ENCODE measurements at regions not wholly inside any gene's neighbourhood (a gene's known extent, or its start where the extent isn't known, plus 50 kb on each side); places are given as distances from the start of the nearest gene placed in this dataset.

DNA sequence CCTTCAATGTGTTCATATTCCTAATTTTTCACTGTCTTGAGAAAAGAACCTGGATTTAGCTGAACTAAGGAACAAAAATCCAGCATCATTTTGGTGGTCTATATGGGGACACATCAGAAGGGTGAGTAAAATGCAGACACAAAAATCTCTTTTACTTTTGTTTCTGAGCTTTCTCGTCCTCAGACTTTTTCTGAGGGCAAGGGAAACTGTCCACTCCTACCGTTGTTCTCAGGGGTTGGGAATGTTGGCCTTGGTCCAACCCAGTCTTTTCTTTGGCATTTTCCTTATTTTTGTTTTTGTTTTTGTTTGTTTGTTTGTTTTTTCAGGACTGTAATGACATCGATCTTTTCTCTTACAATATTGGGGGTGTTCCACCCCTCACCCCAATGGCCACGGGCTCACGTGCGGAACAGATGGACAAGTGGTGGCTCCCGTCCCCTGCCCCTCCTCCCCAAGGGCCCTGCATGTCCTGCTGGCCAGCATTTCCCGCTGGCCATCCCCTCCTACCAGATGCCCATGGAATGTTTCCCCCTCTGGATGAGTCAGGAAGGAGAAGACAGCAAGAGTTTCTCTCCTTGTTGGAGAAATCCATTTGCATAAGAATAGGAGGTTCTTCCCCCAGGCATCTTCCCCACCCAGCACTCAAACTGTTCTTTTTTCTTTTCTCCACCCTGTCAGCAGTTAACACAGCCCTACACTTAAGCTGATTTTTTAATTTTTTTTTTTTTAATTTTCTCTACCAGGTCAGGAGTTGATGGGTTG lies 305.4 kb upstream of the NDST4 start:
- Histone ChIP-seq H3K27me3 (no peaks in the 10 kb centered on the region), H3K36me3 (no peaks in the 10 kb centered on the region), H3K4me3 (no peak overlapping the region), H3K4me1 (no peaks in the 10 kb centered on the region), H3K27ac (no peak overlapping the region), H3K9me3 (replicated peaks) (no peaks in the 10 kb centered on the region; the same call in 1 of the 2 replicates)
- no peak for DNase-seq

DNA sequence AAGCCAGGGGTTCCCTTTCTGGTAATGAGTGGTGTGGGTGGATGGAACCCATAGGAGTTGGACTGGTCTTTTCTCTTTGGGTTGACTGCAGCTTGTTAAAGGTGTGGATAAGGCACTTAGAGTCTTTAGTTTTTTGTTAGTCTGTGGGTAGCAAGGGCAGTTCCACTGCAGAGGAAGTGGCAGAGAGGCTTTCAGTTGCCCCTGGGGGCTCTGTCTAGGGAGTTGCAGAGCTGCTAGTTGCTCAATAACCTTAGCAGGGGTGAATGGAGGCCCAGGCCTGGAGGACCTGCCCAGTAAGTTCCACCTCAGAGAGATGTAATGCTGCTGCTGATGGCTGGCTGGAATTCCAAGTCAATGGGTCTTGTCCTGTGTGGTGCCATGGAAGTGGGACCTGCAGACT lies 282.6 kb upstream of the NDST4 start:
- Histone ChIP-seq H3K36me3 (no peaks in the 10 kb centered on the region), H3K4me3 (no peak overlapping the region), H3K27me3 (no peaks in the 10 kb centered on the region), H3K9me3 (replicated peaks) (no peaks in the 10 kb centered on the region; the same call in 1 of the 2 replicates), H3K27ac (no peak overlapping the region), H3K4me1 (no peaks in the 10 kb centered on the region)
- no peak for DNase-seq

DNA sequence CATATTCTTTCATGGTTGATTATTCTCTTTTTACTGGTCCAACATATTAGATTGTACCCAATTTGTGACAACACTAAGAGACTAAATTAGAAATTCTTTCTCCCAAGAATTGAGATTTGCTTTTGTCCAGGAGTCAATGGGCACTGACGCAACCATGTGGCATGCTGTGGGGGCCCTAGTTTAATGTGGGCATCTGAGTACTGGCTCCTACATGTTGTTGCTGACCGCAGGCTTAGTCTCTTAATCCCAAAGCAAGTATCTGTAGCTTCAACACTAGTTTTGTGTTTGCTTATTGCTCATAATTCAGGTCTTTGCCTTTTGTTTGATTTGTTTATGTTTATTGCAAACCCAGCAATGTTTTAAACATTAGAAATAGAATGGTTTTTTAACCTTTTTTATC lies 263.4 kb upstream of the NDST4 start:
- Histone ChIP-seq H3K27me3 (no peaks in the 10 kb centered on the region), H3K4me3 (no peak overlapping the region), H3K4me1 (peaks cover 8% of the 10 kb centered on the region), H3K27ac (no peak overlapping the region), H3K36me3 (no peaks in the 10 kb centered on the region), H3K9me3 (replicated peaks) (no peaks in the 10 kb centered on the region)
- peak; percentile 53 to 69 for DNase-seq

DNA sequence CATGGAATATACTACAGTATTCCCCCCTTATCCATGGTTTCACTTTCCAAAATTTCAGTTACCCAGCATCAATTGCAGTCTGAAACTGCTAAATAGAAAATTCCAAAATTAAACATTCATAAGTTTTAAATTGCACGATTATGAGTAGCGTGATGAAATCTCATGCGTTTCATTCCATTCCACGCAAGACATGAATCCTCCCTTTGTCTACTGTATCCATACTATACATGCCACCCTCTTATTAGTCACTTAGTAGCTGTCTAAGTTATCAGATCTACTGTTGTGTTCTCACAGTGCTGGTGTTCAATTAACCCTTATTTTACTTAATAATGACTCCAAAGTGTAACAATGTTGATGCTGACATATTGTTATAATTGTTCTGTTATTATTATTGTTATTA lies 261.2 kb upstream of the NDST4 start:
- H3K4me1 ChIP-seq = peaks cover 8% of the 10 kb centered on the region
- no peaks in the 10 kb centered on the region for H3K9me3 ChIP-seq (replicated peaks)
- H3K36me3 ChIP-seq = no peaks in the 10 kb centered on the region
- H3K27me3 ChIP-seq = no peaks in the 10 kb centered on the region
- no peak for DNase-seq
- no peak overlapping the region for H3K4me3 ChIP-seq
- no peak overlapping the region for H3K27ac ChIP-seq

DNA sequence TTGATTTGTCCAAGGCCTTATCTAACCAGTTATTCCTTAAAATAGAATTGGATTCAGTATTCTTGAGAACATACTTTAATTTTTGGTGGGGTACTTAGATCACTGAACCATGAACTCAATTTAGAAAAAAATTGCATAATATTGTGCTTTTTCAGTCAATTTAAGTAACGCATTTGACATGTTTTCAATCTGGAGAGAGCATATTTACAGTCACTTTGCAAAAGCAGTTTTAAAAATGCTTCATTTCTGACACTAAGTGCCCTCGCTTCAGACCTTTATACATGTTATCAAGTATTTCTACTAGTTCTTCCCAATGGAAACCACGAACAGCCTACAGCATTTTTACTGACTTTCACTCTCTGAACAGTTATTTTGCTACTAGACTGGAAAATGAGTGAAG lies 257.1 kb upstream of the NDST4 start:
- H3K36me3 ChIP-seq = no peaks in the 10 kb centered on the region
- no peaks in the 10 kb centered on the region for H3K27me3 ChIP-seq
- H3K4me1 ChIP-seq = no peaks in the 10 kb centered on the region
- no peak overlapping the region for H3K4me3 ChIP-seq
- H3K27ac ChIP-seq = no peak overlapping the region
- no peak for DNase-seq
- H3K9me3 ChIP-seq (replicated peaks) = no peaks in the 10 kb centered on the region

DNA sequence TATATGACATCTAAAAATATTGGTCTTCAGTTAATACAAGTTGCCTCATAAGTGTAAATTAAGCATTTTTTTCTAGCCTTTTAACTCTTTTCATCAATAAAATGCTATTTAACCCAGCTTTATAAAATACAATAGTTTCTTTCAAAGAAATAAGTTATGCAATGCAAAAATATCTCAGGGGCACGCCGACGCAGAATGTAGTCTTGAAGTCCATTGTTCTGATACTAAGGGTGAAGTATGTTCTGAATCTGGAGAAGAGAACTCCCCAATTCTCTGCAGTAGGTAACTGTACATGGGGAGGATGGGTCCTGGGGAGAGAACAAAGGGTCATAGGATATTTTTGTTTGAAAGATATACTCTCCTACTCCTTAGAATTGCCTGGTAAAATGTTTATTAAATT lies 256.6 kb upstream of the NDST4 start:
- DNase-seq = no peak
- H3K4me1 ChIP-seq = no peaks in the 10 kb centered on the region
- no peak overlapping the region for H3K27ac ChIP-seq
- H3K4me3 ChIP-seq = no peak overlapping the region
- H3K36me3 ChIP-seq = no peaks in the 10 kb centered on the region
- no peaks in the 10 kb centered on the region for H3K9me3 ChIP-seq (replicated peaks)
- no peaks in the 10 kb centered on the region for H3K27me3 ChIP-seq

DNA sequence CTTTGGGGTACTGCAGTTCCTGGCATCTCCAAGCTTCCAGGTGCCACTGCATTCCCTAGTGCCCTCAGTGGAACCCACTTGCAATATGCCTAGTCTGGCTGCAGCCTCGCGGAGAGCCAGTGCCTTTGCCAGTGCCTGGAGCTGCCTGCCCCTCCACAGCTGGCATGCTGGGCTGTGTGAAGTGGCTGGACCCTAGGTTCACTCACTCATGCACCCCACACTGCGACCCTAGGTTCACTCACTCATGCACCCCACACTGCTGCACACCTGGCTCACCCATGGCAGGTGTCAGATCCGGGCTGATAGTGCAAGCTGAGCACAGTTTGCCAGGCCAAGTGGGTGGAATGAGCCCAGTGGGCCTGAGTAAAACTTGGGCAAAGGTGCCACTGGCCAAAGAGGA lies 253.0 kb upstream of the NDST4 start:
- Histone ChIP-seq H3K4me3 (no peak overlapping the region), H3K36me3 (no peaks in the 10 kb centered on the region; the same call in 1 of the 2 replicates), H3K27me3 (no peaks in the 10 kb centered on the region), H3K27ac (no peak overlapping the region), H3K4me1 (no peaks in the 10 kb centered on the region), H3K9me3 (replicated peaks) (no peaks in the 10 kb centered on the region)
- DNase-seq = no peak

DNA sequence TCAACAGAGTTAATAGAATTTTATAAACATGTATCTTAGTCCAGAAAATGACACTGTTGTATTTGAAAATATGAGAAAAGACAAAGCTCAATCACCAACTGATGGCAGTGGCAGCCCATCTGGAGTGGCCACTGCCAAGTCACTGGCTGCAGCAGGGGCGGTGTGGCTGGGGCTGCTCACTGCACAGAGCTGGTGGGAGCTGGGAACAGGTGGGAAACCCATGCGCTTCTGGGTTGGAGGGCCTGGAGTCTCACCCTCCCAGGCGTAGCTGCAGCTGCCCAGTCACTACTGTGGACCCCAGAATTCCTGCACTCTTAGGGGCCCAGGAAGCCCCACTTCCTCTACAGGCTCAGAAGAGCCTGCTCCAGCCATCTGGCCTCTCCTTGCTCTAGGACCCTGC lies 251.8 kb upstream of the NDST4 start:
- Histone ChIP-seq H3K9me3 (replicated peaks) (no peaks in the 10 kb centered on the region), H3K27me3 (no peaks in the 10 kb centered on the region), H3K4me3 (no peak overlapping the region), H3K27ac (no peak overlapping the region), H3K36me3 (no peaks in the 10 kb centered on the region; the same call in 1 of the 2 replicates), H3K4me1 (no peaks in the 10 kb centered on the region)
- no peak for DNase-seq

DNA sequence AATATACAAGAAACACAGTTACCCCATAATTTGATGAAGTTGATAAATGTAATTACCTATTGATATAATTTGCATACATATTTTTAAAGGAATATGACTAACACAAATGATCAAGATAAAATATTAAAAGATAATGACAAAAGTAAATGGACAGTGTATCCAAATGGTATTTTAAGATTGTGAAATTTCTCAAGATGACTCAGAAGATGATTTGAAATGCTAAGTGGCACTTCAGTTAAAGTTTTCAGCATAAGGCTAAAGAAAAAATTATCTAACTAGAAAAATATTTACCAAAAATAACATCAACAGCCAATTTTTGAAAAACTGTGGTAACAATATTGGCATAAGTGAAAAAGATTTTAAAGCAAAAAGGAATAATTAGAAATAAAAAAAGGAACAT lies 248.4 kb upstream of the NDST4 start:
- Histone ChIP-seq H3K27ac (no peak overlapping the region), H3K4me1 (no peaks in the 10 kb centered on the region), H3K9me3 (replicated peaks) (no peaks in the 10 kb centered on the region), H3K27me3 (no peaks in the 10 kb centered on the region), H3K4me3 (no peak overlapping the region), H3K36me3 (no peaks in the 10 kb centered on the region; the same call in 1 of the 2 replicates)
- DNase-seq = no peak

DNA sequence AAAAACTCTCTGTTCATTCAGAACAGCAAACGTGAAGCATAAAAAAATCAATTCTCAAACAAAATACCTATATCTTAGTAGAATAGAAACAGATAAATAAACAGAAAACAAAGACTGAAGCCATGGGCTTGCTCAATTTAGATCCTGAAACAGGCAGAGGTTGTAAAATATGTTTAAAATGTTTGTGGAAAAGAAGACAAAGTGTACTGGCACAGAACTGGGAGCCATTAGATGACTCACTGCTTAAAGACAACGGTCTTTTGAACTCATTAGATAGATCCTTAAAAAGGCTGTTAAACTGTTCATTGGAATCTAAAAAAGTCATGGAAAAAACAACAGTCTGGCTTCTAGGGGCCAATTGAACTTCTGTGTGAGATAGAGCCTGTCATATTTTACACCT lies 247.0 kb upstream of the NDST4 start:
- no peak overlapping the region for H3K27ac ChIP-seq
- H3K36me3 ChIP-seq = no peaks in the 10 kb centered on the region; the same call in 1 of the 2 replicates
- no peaks in the 10 kb centered on the region for H3K27me3 ChIP-seq
- H3K9me3 ChIP-seq (replicated peaks) = no peaks in the 10 kb centered on the region
- no peak for DNase-seq
- no peaks in the 10 kb centered on the region for H3K4me1 ChIP-seq
- no peak overlapping the region for H3K4me3 ChIP-seq

DNA sequence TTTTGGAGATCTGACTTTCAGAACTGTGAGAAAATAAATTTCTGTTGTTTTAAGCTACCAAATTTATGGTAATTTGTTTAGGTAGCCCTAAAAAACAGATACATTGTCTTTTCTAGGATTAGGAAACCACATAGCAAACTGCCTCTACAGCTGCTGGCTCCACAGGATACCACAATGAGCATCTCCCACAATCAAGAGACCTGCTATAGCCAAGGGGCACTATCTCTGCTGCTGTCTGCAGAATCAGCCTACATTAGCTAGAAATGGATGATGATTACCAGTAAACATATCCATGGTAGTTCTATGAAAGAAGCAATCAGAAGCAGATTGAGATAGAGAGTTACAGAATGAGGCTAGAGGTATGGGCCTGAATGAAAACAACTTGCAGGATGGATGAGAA lies 244.4 kb upstream of the NDST4 start:
- DNase-seq = peak in 1 of 2 experiments; percentile 33
- H3K4me1 ChIP-seq = no peaks in the 10 kb centered on the region
- H3K36me3 ChIP-seq = no peaks in the 10 kb centered on the region; the same call in 1 of the 2 replicates
- no peaks in the 10 kb centered on the region for H3K27me3 ChIP-seq
- H3K27ac ChIP-seq = no peak overlapping the region
- H3K4me3 ChIP-seq = no peak overlapping the region
- H3K9me3 ChIP-seq (replicated peaks) = peaks cover 8% of the 10 kb centered on the region

DNA sequence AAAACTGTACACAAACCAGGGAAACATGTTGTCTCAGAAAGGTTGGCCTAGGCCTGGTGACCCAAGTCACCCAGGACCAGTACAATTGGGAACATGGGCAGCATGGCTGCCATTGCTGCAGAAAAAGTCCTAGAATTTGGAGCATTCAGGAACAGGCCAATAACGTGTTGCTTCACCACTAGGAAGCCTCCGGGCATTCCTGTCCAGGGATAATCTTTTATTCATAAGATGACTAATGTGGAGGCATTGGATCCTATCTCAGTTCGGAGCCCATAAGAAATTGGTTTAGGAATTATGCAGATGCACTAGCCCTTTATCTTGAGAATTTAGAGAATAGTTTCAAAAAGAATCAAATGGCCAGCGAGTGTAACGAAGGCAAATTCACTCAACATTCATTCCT lies 242.8 kb upstream of the NDST4 start:
- no peaks in the 10 kb centered on the region for H3K27me3 ChIP-seq
- no peaks in the 10 kb centered on the region for H3K36me3 ChIP-seq
- H3K4me1 ChIP-seq = no peaks in the 10 kb centered on the region
- H3K9me3 ChIP-seq (replicated peaks) = peaks cover 12% of the 10 kb centered on the region
- DNase-seq = no peak
- H3K4me3 ChIP-seq = no peak overlapping the region
- no peak overlapping the region for H3K27ac ChIP-seq

DNA sequence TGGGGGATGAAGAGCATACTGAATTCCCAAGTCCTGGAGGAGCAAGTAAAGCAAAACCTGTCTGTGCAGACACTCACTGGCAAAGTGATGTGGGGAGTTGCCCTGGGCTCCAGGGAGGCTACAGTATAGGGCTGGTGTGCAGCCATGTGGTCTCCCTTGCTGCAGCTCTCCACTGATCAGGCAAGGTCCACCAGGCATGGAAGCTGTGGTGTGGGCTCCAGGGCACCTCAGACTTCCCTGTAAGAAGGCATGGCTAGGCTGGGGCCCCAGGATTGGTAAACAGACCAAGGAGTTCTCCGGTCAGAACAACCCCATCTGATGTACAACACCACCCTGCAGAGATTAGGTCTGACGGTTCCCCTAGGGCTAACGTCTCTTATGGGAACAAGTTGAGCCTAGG lies 241.9 kb upstream of the NDST4 start:
- no peaks in the 10 kb centered on the region for H3K27me3 ChIP-seq
- H3K9me3 ChIP-seq (replicated peaks) = peaks cover 12% of the 10 kb centered on the region
- H3K4me1 ChIP-seq = no peaks in the 10 kb centered on the region
- H3K27ac ChIP-seq = no peak overlapping the region
- DNase-seq = no peak
- H3K4me3 ChIP-seq = no peak overlapping the region
- H3K36me3 ChIP-seq = no peaks in the 10 kb centered on the region

DNA sequence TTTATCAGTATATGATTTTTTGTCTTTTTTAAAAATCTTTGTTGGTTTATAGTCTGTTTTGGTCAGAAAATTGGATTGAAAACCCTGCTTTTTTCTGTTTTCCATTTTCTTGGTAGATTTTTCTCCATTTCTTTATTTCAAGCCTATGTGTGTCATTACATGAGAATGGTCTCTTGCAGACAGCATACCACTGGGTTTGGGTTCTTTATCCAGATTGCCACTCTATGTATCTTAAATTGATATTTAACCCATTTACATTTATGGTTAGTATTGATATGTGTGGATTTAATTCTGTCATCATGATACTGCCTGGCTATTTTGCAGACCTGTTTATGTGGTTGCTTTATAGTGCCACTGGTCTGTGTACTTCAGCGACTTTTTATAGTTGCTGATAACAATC lies 239.9 kb upstream of the NDST4 start:
- H3K4me1 ChIP-seq = no peaks in the 10 kb centered on the region
- H3K27ac ChIP-seq = no peak overlapping the region
- no peak overlapping the region for H3K4me3 ChIP-seq
- peaks cover 14% of the 10 kb centered on the region for H3K9me3 ChIP-seq (replicated peaks)
- no peaks in the 10 kb centered on the region for H3K27me3 ChIP-seq
- DNase-seq = no peak
- no peaks in the 10 kb centered on the region for H3K36me3 ChIP-seq

DNA sequence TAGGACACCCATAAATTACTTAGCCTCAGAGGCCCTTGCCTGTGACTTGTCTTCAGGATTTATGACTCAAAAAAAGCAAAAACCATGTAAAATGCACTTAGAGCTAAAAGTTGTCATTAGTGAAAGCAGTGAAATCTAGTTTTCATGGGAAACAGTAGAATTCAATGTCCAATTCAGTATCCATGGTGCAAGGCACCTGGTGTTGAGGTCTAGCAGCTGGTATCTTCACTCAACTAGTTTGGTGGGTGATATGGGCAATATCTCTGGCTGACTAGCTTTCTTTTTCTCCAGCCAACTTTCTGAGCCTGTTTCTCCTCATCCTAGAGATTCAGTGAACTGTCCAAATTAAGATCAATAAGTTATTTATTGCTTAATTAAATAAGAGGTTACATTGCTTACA lies 229.8 kb upstream of the NDST4 start:
- H3K4me1 ChIP-seq = peaks cover 11% of the 10 kb centered on the region
- H3K27me3 ChIP-seq = no peaks in the 10 kb centered on the region
- H3K36me3 ChIP-seq = no peaks in the 10 kb centered on the region
- H3K4me3 ChIP-seq = no peak overlapping the region
- H3K27ac ChIP-seq = peak overlapping the region; percentile 73
- H3K9me3 ChIP-seq (replicated peaks) = peaks cover 3% of the 10 kb centered on the region; the same call in 1 of the 2 replicates
- peak; percentile 35 to 77 for DNase-seq

DNA sequence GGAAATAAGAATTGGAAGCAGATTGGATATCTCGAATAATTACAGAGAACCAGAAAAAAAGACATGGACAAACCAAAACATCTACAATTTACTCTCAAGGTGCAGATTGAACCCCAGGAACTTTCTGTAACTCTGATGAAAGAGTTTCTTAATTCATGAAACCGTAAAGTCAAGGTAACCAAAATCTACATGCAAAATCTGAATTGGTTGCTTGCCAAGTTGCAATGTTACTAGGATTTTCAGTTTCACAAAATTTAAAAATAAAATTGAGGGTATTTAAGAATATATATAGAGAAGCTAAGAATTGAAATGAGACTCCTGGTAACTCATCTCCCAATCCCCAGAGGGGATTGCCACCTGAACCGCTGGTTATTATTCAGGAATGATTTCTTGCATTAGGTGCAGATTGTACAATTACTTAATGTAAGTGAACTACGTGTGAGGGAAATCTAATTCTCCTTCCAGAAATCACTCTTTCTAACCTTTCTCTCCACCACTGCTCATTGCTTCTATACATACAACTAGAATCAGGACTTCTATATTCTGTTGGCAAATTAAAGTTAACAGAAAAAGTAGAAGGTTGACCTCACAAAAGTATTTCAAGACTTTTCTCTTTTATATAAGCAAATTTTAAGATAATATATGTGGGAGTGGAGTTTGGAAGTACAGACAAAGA lies 221.5 kb upstream of the NDST4 start:
- no peak overlapping the region for H3K4me3 ChIP-seq
- H3K27me3 ChIP-seq = no peaks in the 10 kb centered on the region
- H3K9me3 ChIP-seq (replicated peaks) = no peaks in the 10 kb centered on the region
- DNase-seq = no peak
- no peaks in the 10 kb centered on the region for H3K4me1 ChIP-seq
- no peaks in the 10 kb centered on the region for H3K36me3 ChIP-seq
- no peak overlapping the region for H3K27ac ChIP-seq

Data from SJCRH30 (cell line).